ENCODE measurements at regions not wholly inside any gene's neighbourhood (a gene's known extent, or its start where the extent isn't known, plus 50 kb on each side); places are given as distances from the start of the nearest gene placed in this dataset.

GRCh38 chr2:235283246-235283645 lies 210.6 kb upstream of the AGAP1 start (continued):
- TF ChIP-seq CHD7 (IDR thresholded peaks at IDR 0.05; ENCODE audit: insufficient replicate concordance, low read length), result no peak
